HG02571 (cell line): ENCODE measurements at regions not wholly inside any gene's neighbourhood (a gene's known extent, or its start where the extent isn't known, plus 50 kb on each side); places are given as distances from the start of the nearest gene placed in this dataset.

ENCODE experiments used
- ATAC-seq: cut with Tn5 transposase; IDR thresholded peaks from one replicate; pipeline ENCODE4 v1.9.1; 2021; ENCODE audit warnings: mild to moderate bottlenecking, moderate library complexity; ENCODE audit not compliant: unreplicated experiment

DNA sequence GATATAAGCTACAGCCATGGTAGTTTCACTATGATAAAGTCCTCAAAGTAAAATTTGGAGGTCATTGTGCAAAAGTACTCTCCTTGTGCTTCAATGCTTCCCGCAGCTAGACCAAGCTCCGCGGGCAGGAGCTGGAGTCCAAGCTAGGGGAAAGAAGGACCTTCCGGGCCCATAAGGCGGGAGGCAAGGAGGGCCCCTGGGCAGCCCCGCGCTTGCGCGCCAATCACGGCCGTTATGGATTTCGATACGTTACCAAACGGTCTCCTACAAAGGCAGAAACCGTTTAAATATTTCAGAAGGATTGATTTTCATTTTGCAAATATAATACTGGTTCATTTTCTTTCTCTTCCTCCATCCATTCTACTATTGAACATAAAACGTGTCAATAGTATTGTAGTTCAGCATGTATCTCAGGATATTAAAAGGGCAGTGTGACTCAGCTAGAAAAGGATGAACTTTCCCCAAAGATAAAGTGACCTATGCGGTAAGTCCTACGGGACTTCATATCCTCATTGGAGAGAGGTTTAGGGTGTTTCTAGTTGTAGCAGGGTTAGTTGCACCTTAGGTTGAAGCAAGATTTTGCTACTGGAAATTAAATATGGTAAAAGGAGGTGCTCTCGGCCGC lies 128.0 kb downstream of the KIF20B start:
- ATAC-seq: no peak

DNA sequence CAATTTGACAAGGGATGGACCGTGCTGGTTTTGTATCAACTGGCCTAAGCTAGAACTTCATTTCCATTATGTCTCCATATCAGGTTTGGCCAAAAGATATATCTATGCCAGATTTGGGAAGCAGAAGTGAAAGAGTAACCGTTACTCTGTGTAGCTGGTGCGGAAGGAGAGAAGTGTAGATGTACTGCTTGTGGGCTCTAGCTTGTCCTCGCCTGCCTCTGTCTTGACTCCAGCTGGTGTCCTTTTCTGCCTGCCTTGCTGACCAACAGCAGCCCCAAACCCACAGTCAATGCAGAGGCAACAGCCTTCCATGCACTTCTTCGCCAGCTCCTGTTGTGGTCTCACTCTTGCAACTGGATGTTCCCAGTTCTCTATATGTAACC lies 128.5 kb downstream of the KIF20B start:
- ATAC-seq: no peak

DNA sequence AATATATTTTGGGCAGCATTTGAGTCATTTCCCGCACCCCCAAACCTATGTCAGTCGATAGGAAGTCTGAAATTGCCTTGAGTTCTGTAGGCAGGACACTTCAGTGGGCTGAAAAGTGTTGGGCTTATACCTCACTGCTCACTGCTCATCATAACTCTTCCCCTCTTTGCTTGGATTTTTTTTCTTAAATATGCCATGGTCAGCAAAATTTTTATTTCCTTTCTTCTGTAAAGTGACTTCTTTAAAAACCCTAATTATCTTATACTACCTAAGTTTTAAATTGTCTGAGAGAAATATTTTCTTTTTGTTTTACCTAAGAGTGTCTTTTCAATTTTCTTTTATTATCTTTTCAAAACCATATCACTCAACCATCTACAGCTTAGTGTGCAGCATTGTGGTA lies 129.2 kb downstream of the KIF20B start:
- ATAC-seq: no peak

DNA sequence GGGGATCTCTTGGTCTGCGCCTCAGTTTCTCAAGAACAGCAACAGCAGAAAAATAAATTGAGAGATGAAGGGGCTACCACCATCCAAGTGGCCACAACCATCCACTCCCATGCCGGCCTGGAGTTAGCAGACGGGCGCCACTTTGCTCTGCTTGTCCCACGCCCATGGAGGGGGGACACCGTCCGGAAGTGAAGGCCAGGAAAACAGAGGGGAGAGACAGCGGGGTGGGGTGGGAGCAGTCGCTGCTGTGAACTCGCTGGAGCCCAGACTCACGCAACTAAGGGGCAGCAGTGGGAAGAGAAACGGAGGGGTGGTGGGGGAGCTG lies 135.4 kb downstream of the KIF20B start:
- no peak for ATAC-seq

DNA sequence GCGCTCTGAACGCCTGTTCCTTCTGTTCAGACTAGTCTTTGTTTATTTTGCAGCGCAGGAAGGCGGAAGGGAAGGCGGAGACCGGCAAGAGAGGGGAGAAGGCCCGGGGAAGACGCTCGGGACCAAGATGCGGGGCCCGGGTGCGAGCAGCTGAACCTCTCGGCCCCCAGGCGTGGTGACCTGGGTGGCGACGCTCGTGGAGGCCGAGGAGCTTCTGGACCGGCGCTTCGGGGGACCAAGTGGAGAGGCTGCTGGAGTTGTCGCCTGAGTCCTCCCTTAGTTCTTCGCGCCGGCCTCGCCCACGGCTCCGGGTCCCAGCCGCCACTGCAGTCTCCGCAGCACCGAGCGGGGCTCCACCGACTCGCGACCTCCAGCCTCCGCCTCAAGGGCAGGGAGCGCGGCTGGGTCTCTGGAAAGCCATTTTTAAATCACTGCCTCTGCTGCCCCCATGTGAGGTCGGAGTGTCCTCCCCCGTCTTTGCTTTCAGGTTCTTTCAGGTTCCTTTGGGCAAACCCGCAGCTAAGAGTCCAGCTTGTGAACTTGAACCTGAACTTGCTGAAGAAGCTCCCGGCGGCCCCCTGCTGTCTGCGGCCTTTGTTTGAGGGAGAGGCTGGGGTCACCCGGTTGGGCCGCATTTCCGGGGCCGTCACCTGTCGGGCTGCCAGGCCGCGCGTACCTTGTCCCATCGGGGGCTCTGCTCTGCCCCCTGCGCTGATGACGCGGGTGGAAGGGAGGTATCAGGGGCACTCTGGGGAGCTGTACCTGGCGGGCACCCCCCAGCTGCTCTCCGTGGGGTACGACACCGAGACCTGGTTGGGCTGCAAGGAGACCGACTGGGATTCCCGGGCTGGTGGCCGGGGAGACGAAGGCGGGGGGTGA lies 136.0 kb downstream of the KIF20B start:
- ATAC-seq: no peak

DNA sequence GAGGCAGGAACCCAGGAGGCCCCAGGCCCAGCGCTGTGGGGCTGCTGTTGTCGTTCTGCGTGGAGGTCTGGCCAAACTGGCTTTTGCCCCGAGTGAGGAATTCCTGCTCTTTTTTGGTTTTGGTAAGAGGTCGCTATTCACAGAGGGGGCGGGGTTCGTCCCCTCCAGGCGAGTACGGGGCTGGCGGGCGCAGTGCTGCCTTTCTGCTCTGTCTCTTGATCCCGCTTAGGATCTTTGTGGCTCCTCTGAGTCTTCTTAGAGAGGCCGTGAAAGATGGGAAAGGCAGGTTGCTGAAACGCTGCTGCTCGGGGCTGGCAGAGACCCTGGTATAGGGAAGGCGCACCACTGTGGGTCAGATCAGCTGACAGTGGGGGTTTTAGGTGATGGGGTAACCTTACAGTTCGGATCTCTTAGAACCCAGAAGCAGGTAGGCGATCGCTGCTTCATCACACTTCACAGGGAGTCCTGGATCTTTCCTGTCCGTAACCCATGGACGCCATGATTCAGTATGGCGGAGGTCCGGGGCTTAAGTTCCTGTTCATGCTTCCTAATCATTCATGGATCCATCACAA lies 136.7 kb downstream of the KIF20B start:
- ATAC-seq: no peak

DNA sequence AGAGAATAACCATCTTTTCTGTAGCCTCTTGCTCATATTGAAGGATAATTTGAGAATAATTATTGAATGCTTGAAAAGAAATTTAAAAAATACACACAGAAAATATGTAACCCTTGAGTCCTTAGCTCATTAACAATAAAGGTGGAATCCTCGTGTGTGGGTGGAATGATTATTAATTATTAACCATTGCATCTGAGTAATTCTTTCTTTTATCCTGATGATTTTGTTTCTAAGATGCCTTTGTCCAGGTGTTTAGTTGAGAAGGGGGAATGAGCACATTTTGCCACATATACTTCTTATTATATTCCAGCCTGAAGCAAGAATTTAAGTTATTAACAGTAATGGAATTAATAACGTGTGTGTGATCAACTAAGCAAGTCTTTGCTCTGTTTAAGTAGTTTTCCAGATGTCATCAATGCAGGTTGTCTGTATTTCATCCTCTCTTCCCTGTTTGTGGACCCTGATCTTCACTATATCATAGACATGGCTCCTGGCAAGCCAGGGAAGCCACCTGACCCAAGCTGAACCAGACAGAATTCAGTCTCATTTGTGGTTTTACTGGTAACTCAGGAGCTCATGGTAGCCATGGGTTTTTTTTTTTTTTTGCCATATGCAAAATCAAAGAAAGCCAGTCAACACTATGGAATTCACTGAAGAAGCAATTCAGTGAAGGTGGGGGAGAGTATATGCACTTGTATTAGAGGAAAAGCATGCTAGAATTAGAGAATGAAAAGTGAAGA lies 144.3 kb downstream of the KIF20B start:
- ATAC-seq: no peak

DNA sequence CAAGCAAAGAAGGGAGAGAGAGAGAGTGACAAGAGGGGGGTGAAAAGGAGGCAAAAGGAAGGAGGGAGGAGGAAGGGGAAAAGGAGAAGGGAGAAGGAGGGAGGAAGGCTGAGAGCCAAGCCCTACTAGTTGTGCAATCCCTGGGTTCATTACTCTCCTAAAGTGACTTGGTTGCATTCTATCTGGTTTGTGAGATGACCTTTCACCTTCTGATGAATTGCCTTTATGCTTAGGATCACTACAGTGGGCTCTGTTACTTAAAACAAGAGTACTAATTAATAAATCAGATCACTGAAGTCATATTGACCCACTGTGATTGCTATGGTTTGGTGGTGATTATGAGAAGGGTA lies 144.9 kb downstream of the KIF20B start:
- ATAC-seq: no peak

DNA sequence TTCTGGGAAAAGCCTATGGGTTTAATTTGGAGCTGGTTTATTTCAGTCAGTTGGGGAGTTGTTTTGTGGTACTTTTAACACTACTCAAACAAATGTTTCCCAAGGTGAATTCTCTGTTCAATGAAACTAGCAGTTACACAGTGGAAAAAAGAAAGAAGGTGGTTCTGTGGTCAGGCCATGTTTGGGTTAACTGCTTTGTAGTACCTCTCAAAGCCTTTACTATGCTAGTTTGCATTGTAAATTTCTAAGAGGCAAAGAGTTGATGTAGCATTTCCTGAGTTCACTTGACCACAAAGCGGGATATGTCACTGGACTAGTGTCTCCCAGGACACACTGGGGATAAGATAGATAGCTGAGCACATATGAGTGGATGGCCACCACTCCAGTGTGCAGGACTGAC lies 145.4 kb downstream of the KIF20B start:
- no peak for ATAC-seq

DNA sequence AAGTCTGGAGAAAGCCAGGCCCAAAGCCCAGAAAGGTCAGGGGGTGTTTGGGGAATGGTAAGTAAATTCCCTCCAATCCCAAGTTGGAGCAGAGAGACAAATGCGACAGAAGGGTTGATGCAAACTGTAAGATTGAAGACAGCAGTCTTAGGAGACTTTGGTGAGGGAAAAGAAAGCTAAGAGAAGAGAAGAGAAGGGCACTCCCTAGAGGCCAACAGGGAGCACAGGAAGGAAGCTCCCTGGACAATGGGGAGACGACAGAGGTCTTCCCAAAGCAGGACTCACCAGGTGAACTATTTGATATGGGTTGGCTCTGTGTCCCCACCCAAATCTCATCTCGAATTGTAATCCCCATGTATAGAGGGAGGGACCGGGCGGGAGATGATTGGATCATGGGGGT lies 151.5 kb downstream of the KIF20B start:
- ATAC-seq: no peak

DNA sequence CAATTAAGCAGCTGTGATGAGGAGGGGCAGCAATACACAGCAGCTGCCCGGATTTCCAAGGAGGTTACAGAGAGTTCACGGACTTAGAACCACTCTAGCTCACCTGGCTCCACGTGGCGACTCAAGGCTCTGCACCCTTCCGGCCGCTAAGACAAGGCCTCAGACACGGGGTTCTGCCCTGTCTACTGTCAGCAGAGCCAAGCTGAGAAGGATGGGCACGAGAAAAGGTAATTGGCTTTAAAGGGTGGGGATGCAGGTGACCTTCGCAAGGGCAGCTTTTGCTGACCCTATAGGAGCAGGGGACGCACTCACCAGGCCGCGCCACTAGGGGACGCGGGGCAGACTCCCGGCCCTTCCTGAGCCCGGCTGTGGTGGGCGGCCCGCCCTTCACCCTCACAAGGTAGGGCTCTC lies 152.4 kb downstream of the KIF20B start:
- ATAC-seq: no peak

DNA sequence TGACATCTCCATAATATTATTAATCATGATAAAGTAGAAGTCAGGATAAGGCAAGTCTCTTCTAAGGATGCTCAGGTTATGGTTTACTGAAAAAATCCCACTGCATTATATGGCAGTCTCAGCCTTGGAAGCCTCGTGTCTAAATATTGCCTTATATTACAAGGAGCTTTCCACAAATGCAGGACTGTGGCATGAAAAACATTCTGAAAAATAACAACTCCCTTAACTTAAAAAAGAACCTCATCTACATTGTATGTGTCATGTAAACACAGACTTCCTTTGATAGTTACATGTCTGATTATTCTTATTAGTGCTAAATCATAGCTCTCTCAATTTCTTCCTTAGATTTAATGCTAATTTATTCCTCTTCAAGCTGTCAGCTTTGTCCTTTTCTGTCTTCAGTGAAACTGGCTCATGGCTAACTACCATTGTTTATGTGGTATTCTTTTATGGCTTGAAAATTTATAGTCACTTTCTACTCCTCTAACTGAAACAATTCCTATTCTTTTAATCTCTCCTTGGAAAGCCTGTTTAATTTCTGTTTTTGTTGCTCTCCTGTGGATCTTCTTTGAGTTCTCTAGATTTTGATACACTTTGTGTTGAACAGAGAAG lies 156.1 kb downstream of the KIF20B start:
- ATAC-seq: no peak

DNA sequence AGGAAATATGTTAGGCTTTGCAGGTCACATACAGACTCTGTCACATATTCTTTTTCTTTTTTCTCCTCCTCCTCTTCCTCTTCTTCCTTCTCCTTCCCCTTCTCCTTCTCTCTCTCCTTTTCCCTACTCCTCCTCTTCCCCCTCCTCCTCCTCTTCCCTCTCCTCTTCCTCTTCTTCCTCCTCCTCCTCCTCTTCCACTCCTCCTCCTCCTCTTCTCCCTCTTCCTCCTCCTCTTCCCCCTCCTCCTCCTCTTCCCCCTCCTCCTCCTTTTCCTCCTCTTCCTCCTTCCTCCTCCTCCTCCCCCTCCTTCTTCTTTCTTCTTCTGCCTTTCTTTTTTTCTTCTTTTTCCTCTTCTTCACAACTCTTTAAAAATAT lies 159.8 kb downstream of the KIF20B start:
- ATAC-seq: no peak

DNA sequence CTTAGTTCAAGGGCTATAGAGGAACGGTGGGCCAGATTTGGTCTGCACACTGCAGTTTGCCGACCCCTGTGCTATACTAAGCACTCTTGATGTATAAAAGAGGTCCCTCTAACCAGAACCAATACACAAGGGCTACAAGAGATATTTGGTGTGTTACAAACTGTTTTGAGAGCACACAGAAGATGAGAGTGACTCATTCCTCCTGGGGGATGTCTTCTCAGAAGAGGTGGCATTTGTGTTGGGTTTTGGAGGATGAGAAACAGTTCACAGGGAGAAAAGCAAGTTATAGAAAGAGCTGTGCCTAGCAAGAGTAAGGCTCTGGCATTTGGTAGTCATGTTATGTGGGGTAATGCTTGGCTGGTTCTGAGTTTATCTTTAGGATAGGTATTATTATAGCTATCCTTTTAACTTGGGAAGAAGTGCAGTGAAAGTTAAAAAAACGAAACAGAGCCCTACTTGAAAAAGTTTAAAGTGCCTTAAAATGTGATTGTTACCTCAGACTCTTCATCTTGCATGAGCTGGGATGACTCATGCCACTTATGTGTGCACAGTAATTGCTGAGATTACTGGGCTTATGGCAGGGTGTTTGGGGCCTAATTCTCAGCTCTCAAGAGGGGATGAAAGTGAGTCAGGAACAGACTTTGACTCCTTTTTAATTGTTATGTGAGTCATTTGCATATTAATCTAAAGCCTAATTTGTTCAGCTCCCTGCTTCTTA lies 160.4 kb downstream of the KIF20B start:
- no peak for ATAC-seq

DNA sequence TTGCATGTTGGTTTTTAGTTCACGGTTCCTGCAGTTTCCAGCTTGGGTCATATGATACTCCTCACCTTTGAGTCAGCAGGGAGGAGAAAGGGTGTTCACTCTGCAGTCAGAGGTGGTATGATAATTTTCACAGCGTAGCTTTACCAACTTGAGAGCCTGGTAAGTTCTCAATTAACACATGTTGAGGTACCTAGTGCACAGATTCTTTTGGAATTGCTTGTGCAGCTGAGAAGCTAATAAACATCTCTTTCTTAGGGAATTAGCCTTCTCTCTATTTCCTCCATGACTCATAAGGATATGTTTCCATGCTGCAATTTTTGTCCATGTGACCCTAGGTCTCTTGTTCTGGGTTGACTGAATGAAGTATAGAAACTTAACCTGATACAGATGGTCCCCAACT lies 166.6 kb downstream of the KIF20B start:
- no peak for ATAC-seq

DNA sequence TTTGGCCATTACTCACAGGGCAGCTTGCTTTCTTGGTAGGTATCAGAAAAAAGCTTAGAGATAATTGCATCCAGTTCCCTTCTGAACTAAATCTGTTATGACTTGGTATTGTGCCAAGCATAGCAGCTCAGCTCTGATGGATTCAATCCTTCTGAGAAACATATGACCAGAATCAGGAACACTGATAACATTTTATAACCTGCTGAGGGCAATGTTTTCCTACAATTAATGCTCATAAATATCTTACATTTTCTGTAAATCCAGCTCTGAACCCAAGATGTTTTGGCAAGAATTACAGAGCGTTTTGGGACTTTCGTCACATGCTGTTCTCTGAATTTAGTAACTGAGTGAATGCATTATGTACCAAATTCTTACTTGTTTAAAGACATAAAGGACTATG lies 167.8 kb downstream of the KIF20B start:
- ATAC-seq: no peak

DNA sequence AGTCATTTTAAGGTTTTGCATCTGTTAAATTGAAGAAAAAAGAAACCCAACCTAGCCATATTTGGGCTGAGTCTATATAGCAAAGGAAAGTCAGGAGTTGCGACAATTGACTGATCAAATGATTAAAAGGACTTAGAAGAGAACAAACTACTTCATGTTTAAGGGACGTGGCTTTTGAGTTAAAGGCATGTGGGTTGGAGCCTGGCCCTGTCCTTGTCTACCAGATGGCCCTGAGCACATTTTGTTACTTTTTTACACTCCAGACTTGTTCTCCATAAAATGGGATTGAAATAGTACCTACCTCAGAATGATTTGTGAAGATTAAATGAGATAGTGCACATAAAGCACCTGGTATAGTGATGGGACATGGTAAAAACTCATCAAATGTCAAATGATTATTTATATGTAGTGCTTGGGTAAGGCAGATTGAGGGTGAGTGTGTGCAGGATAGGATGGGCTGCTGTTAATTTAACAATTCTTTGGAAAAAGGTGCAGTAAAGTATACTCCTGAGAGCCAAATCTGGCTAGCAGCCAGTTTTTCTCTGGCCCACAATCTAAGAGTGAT lies 168.3 kb downstream of the KIF20B start:
- no peak for ATAC-seq

DNA sequence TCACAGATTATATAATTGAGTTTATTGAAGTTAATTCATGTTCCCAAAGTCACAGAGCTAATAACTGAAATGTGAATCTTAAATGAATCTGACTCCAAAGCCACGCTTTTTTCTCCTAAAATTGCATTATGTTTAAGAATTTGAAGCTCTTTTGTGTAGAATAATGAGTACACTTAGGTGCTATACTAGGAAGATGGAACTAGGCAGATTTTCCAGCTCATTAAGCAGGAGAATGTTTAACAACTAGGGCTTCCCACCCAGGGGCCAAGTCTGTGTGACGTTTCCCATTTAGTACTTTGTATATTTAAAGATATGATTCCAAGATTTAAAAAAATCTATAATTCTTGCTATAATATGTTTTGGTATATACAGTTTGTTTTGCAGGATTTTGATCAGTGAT lies 169.5 kb downstream of the KIF20B start:
- ATAC-seq: no peak

DNA sequence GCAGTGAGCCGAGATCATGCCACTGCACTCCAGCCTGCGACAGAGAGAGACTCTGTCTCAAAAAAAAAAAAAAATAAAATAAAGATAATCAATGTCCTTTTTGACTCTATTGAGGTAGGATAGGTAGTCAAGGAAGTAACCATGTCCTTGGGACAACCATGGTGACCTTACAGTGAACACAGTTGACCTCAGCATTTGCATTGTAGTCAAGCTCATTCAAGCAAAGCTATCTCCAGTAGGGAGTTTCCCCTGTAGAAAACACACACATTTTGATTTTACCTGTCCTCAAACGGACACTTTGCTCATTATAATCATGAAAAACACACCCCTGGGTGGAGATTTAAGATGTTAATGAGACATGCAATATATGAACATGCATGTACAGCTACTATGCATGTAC lies 171.7 kb downstream of the KIF20B start:
- ATAC-seq: peak; percentile 53

DNA sequence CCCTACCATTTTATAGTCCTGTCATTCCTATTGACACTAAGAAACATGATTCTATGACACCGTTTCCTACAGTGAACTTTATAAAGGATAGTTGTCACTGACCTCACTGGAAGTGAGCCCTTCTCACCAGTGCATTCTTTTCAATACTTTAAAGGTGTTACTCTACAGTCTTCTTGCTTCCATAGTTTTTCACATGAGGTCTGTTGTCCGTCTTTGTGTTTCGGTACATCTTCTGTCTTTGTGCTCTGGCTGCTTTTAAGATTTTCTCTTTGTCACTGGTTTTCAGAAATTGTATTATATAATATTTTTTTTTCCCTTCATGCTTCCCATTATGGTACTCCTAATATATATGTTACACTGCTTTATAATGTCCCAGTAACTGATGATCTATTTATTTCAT lies 174.2 kb downstream of the KIF20B start:
- no peak for ATAC-seq

DNA sequence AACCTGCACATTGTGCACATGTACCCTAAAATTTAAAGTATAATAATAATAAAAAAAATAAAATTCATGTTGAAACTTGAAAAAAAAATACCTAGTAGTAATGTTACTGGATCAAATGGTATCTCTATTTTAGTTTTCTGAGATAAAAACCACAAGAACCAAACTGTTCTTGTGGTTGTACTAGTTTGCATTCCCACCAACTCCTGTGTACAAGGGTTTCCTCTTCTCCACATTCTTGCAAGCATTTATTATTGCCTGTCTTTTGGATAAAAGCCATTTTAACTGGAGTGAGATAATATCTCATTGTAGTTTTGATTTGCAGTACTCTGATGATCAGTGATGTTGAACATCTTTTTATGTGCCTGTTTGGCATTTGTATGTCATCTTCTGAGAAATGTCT lies 177.7 kb downstream of the KIF20B start:
- no peak for ATAC-seq
